Calu3 (cell line): ENCODE measurements at regions not wholly inside any gene's neighbourhood (a gene's known extent, or its start where the extent isn't known, plus 50 kb on each side); places are given as distances from the start of the nearest gene placed in this dataset.

Experiments used
- BruUV-seq: library from RNA; stranded (reverse); fragments of 400-500 nt; replicated peaks from 2 replicates; lab custom pipeline; 2021; lab: Mats Ljungman, UMichigan
- CTCF ChIA-PET: fragments of 300-600 bp; sonication (Branson Sonifier 250); formaldehyde crosslinking; loops from one replicate; lab custom pipeline; 2022; ENCODE audit warnings: antibody characterized with exemption; lab: Charles Lee
- DNase-seq: peaks from one replicate; pipeline ENCODE4 v3.0.0; 2022
- H3K27ac Mint-ChIP-seq: one replicate; pipeline ENCODE4 v1.8.0; 2022; ENCODE audit warnings: mixed read lengths; ENCODE audit not compliant: unreplicated experiment
- H3K27me3 Mint-ChIP-seq: one replicate; pipeline ENCODE4 v1.8.0; 2022; ENCODE audit warnings: mixed read lengths; ENCODE audit not compliant: unreplicated experiment
- H3K36me3 Mint-ChIP-seq: one replicate; pipeline ENCODE4 v1.8.0; 2022; ENCODE audit warnings: mild to moderate bottlenecking, moderate library complexity, mixed read lengths; ENCODE audit not compliant: insufficient read depth, unreplicated experiment
- H3K4me1 Mint-ChIP-seq: one replicate; pipeline ENCODE4 v1.8.0; 2022; ENCODE audit warnings: mild to moderate bottlenecking, low read depth, mixed read lengths; ENCODE audit not compliant: unreplicated experiment
- H3K4me3 Mint-ChIP-seq: one replicate; pipeline ENCODE4 v1.8.0; 2022; ENCODE audit warnings: mild to moderate bottlenecking, low read depth, moderate library complexity, mixed read lengths; ENCODE audit not compliant: unreplicated experiment
- H3K9me3 Mint-ChIP-seq: one replicate; pipeline ENCODE4 v1.8.0; 2022; ENCODE audit warnings: low read depth, mixed read lengths; ENCODE audit not compliant: unreplicated experiment
- intact Hi-C: fragments of 100-400 bp; cut with micrococcal nuclease; formaldehyde crosslinking; loops from one replicate; pipeline ENCODE4 v1.10.0; 2022; ENCODE audit not compliant: unreplicated experiment
- TF ChIP-seq, protein P1 (sequence below): fragments of 200-600 bp; IDR thresholded peaks from one replicate; pipeline ENCODE4 v1.8.0; 2022; ENCODE audit warnings: antibody characterized with exemption; ENCODE audit not compliant: unreplicated experiment

GRCh38 chr14:28676479-28676878 lies 90.1 kb upstream of the FOXG1 start:
- Mint-ChIP-seq H3K4me1 (peaks cover 35% of the 10 kb centered on the region), H3K9me3 (no peaks in the 10 kb centered on the region), H3K27me3 (no peaks in the 10 kb centered on the region), H3K27ac (peak overlapping the region; percentile 82), H3K36me3 (peaks cover 5% of the 10 kb centered on the region), H3K4me3 (peak overlapping the region; percentile 14)
- peak; percentile 50 for DNase-seq
- BruUV-seq = no TSS peak
- CTCF ChIA-PET = no interaction called here
- intact Hi-C loops = loop anchor here (5.0 kb wide), 1 partner anchor 66 kb away; no protein-coding TSS in a partner anchor
- TF ChIP-seq, protein P1, sequence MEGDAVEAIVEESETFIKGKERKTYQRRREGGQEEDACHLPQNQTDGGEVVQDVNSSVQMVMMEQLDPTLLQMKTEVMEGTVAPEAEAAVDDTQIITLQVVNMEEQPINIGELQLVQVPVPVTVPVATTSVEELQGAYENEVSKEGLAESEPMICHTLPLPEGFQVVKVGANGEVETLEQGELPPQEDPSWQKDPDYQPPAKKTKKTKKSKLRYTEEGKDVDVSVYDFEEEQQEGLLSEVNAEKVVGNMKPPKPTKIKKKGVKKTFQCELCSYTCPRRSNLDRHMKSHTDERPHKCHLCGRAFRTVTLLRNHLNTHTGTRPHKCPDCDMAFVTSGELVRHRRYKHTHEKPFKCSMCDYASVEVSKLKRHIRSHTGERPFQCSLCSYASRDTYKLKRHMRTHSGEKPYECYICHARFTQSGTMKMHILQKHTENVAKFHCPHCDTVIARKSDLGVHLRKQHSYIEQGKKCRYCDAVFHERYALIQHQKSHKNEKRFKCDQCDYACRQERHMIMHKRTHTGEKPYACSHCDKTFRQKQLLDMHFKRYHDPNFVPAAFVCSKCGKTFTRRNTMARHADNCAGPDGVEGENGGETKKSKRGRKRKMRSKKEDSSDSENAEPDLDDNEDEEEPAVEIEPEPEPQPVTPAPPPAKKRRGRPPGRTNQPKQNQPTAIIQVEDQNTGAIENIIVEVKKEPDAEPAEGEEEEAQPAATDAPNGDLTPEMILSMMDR = no peak

- CTCF ChIA-PET = no interaction called here
- TF ChIP-seq, protein P1 = no peak
- BruUV-seq = no TSS peak
- Mint-ChIP-seq H3K27ac (peak overlapping the region; percentile 82), H3K4me1 (peaks cover 26% of the 10 kb centered on the region), H3K9me3 (no peaks in the 10 kb centered on the region), H3K4me3 (no peak overlapping the region), H3K27me3 (no peaks in the 10 kb centered on the region), H3K36me3 (peaks cover 5% of the 10 kb centered on the region)
- intact Hi-C loops = loop anchor here (5.0 kb wide), 1 partner anchor 65 kb away; no protein-coding TSS in a partner anchor
- DNase-seq = no peak
Measured at GRCh38 chr14:28677381-28677780, 89.2 kb upstream of the FOXG1 start.

DNA sequence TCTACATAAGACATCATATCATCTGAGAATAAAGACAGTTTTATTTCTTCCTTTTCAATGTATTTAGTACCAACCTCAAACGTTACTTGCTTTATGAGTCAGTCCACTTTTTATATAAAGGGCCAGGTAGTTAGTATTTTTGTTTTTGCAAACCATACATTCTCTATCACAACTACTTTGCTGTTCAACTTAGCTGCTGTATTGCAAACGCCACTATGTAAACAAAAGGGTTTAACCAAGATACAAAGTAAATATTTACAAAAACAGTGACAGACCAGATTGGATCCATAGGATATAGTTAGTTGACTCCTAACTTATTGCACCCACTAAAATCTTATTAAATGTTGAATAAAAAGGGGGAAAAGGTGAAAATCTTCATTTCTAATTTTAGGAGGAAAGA lies 87.7 kb upstream of the FOXG1 start:
- Mint-ChIP-seq H3K9me3 (peaks cover 3% of the 10 kb centered on the region), H3K4me3 (no peak overlapping the region), H3K4me1 (peaks cover 23% of the 10 kb centered on the region), H3K27me3 (no peaks in the 10 kb centered on the region), H3K27ac (no peak overlapping the region), H3K36me3 (peaks cover 5% of the 10 kb centered on the region)
- BruUV-seq = no TSS peak
- CTCF ChIA-PET = no interaction called here
- TF ChIP-seq, protein P1 = no peak
- intact Hi-C loops = loop anchor here (5.0 kb wide), 1 partner anchor 63 kb away; no protein-coding TSS in a partner anchor
- DNase-seq = no peak

- TF ChIP-seq, protein P1 = no peak
- intact Hi-C loops = no loop called here
- Mint-ChIP-seq H3K27ac (no peak overlapping the region), H3K36me3 (no peaks in the 10 kb centered on the region), H3K27me3 (no peaks in the 10 kb centered on the region), H3K4me1 (peaks cover 17% of the 10 kb centered on the region), H3K9me3 (peaks cover 6% of the 10 kb centered on the region), H3K4me3 (no peak overlapping the region)
- BruUV-seq = no TSS peak
- CTCF ChIA-PET = no interaction called here
- no peak for DNase-seq
Measured at GRCh38 chr14:28681681-28682080, 84.9 kb upstream of the FOXG1 start.
